HFFc6 (cell line): ENCODE measurements at regions not wholly inside any gene's neighbourhood (a gene's known extent, or its start where the extent isn't known, plus 50 kb on each side); places are given as distances from the start of the nearest gene placed in this dataset.
"Not testable (repeated sequence)": the region's sequence is repeated elsewhere in the genome, so short reads cannot be mapped to it uniquely, and the experiment has no call there.

Source experiments
- DNase-seq: peaks from one replicate; pipeline ENCODE4 v3.0.0-alpha.2; 2018
- H3K27ac Mint-ChIP-seq: 2 replicates; pipeline ENCODE4 v1.8.0; 2020; ENCODE audit warnings: mild to moderate bottlenecking, mixed read lengths
- H3K27me3 Mint-ChIP-seq: 2 replicates; pipeline ENCODE4 v1.8.0; 2021; ENCODE audit warnings: mild to moderate bottlenecking, moderate library complexity, mixed read lengths; ENCODE audit not compliant: insufficient read depth
- H3K36me3 Mint-ChIP-seq: 2 replicates; pipeline ENCODE4 v1.8.0; 2021; ENCODE audit warnings: low read depth, mixed read lengths
- H3K4me1 Mint-ChIP-seq: 2 replicates; pipeline ENCODE4 v1.8.0; 2020; ENCODE audit warnings: low read depth, mixed read lengths
- H3K4me3 Mint-ChIP-seq: 2 replicates; pipeline ENCODE4 v1.8.0; 2020; ENCODE audit warnings: mild to moderate bottlenecking, moderate library complexity, mixed read lengths
- H3K9me3 Mint-ChIP-seq: 2 replicates; pipeline ENCODE4 v1.8.0; 2020; ENCODE audit warnings: mild to moderate bottlenecking, mixed read lengths
- TF ChIP-seq, protein P1 (sequence below): fragments of 200-600 bp; sonication (generic); IDR thresholded peaks from 2 replicates; pipeline ENCODE4 v1.5.0; 2021; ENCODE audit warnings: antibody characterized with exemption, mild to moderate bottlenecking

DNA sequence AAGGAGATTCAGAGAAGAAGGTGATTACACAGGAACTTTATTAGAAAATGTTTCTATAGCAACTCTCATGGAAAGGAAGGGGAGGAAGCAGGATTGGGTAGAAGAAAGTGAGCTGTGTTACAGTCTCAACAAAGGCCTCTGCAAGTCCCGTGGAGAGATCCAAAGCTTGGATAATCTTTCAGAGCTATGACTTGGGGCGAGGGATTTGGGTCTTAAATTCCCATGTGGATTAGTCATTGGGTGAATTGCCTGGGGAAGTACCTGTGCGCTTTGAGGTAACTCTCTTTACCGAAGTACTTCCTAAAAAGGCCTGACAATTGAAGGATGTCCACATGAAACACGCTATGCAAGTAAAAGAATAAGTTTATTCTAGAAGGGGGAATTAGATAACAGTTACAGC lies 133.8 kb upstream of the ANKRD50 start:
- Mint-ChIP-seq H3K9me3 (peaks cover 19% of the 10 kb centered on the region), H3K27me3 (no peaks in the 10 kb centered on the region), H3K4me3 (no peak overlapping the region), H3K4me1 (no peaks in the 10 kb centered on the region), H3K36me3 (peaks cover 14% of the 10 kb centered on the region), H3K27ac (no peak overlapping the region)
- DNase-seq: no peak
- TF ChIP-seq, protein P1, sequence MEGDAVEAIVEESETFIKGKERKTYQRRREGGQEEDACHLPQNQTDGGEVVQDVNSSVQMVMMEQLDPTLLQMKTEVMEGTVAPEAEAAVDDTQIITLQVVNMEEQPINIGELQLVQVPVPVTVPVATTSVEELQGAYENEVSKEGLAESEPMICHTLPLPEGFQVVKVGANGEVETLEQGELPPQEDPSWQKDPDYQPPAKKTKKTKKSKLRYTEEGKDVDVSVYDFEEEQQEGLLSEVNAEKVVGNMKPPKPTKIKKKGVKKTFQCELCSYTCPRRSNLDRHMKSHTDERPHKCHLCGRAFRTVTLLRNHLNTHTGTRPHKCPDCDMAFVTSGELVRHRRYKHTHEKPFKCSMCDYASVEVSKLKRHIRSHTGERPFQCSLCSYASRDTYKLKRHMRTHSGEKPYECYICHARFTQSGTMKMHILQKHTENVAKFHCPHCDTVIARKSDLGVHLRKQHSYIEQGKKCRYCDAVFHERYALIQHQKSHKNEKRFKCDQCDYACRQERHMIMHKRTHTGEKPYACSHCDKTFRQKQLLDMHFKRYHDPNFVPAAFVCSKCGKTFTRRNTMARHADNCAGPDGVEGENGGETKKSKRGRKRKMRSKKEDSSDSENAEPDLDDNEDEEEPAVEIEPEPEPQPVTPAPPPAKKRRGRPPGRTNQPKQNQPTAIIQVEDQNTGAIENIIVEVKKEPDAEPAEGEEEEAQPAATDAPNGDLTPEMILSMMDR: no peak

DNA sequence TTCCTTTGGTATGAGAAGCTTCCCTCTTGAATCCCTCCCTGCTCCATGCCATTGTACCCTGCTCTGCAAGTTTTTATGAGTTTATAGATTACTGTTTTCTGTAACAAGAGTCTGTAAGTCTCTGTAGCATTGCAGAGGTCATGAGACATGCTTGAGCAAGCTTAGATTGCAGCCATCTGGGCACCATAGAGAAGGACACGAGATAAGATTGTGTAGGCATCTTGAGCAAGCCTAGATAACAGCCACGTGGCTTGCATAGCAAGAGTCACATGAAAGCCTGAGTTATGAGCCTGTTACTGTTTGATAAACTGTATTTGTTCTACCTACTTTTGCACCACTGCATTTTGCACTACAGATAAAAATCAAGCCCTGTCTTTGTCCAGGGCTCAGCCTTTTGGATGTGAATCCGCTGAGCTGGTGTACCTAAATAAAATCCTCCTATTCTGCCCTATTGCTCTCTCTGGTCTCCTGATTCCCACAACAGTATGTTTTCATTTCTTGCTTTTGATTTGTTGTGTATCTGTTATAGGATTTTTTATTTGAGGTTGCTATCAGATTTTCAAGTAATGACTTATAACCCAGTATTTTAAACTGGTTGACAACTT lies 127.4 kb upstream of the ANKRD50 start:
- Mint-ChIP-seq H3K4me1 (no peaks in the 10 kb centered on the region), H3K27ac (no peak overlapping the region), H3K27me3 (no peaks in the 10 kb centered on the region), H3K36me3 (peaks cover 46% of the 10 kb centered on the region), H3K4me3 (no peak overlapping the region), H3K9me3 (peaks cover 50% of the 10 kb centered on the region)
- no peak for DNase-seq
- TF ChIP-seq, protein P1: no peak

DNA sequence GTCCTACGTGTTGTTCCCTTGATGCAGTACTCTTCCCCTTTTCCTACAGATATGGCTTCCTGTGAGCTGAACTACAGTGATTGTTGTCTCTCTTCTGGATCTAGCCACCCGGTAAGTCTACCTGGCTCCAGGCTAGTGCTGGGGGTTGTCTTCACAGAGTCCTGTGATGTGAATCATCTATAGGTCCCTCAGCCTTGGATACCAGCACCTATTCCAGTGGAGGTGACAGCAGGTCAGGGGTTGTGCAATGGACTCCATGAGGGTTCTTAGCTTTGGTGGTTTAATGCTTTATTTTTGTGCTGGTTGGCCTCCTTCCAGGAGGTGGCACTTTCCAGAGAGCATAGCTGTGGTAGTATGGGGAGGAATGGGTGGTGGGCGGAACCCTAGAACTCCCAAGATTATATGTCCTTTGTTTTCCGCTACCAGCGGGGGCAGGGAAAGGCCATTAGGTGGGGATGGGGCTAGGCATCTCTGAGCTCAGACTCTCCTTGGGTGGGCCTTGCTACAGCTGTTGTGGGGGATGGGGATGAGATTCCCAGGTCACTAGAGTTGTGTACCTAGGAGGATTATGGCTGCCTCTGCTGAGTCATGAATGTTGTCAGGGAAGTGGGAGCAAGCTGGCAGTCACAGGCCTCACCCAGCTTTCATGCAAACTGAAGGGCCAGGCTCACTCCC lies 121.4 kb upstream of the ANKRD50 start:
- Mint-ChIP-seq H3K9me3 (peaks cover 11% of the 10 kb centered on the region), H3K4me1 (no peaks in the 10 kb centered on the region), H3K4me3 (no peak overlapping the region), H3K27ac (no peak overlapping the region), H3K27me3 (no peaks in the 10 kb centered on the region), H3K36me3 (peaks cover 12% of the 10 kb centered on the region)
- TF ChIP-seq, protein P1: no peak
- DNase-seq: no peak

DNA sequence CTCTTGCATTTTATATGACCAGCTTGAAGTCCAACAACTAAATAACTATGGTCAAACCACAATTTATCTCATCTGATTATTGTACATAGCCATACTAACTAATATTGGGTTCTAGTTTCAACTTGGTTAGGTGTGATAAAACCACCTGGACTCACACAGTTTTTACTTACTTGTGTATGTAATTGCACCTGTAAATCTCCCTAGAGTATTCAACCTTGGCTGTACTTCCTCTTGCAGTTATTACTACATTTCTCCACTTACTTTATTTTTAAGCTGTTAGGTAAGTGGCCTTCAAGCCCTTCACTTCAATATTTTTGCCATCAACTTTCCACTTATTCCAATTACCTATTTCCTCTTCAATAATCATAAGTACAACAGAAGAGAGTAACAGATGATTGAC lies 115.8 kb upstream of the ANKRD50 start:
- Mint-ChIP-seq H3K27ac (no peak overlapping the region), H3K27me3 (no peaks in the 10 kb centered on the region), H3K9me3 (no peaks in the 10 kb centered on the region), H3K36me3 (no peaks in the 10 kb centered on the region), H3K4me3 (no peak overlapping the region), H3K4me1 (no peaks in the 10 kb centered on the region)
- TF ChIP-seq, protein P1: no peak
- no peak for DNase-seq

DNA sequence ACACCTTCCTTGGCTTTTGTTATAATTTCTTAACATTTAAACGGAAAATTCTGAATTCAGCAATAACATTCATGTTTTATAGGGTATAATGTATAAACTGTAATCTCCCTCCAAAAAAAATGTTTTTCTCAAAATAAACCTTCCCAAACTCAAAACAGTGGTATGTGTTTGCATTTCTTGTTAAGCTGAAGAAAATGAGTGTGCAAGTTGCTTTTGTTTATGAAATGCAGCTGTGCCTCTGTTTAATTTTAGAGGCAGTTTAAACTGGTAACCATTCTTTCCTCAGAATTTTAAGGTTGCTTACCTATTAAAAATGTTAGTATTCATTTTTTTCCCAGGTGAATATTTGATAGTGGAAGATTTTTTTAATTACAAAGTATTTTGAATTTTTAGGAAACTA lies 105.0 kb upstream of the ANKRD50 start:
- Mint-ChIP-seq H3K27me3 (no peaks in the 10 kb centered on the region), H3K4me3 (no peak overlapping the region), H3K27ac (no peak overlapping the region), H3K4me1 (no peaks in the 10 kb centered on the region), H3K9me3 (peaks cover 2% of the 10 kb centered on the region; the same call in 1 of the 2 replicates), H3K36me3 (no peaks in the 10 kb centered on the region)
- no peak for DNase-seq
- TF ChIP-seq, protein P1: no peak

DNA sequence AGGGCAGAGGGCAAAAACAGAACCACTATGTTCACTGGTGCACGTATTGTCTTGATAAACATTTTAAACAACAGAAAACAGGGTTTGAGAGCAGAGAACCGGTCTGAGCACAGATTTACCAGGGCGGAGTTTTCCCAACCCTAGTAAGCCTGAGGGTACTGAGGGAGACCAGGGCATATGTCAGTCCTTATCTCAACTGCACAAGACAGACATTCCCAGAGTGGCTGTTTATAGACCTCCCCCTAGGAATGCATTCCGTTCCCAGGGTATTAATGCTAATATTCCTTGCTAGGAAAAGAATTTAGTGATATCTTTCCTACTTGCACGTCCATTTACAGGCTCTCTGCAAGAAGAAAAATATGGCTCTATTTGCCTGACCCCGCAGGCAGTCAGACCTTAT lies 99.7 kb upstream of the ANKRD50 start:
- H3K27me3 Mint-ChIP-seq, H3K4me1 Mint-ChIP-seq, DNase-seq, H3K27ac Mint-ChIP-seq, H3K4me3 Mint-ChIP-seq: not testable (repeated sequence)
- Mint-ChIP-seq H3K9me3 (peaks cover 14% of the 10 kb centered on the region), H3K36me3 (peaks cover 11% of the 10 kb centered on the region)
